Medulla oblongata (tissue), 1 donor: ENCODE measurements at regions not wholly inside any gene's neighbourhood (a gene's known extent, or its start where the extent isn't known, plus 50 kb on each side); places are given as distances from the start of the nearest gene placed in this dataset.
A peak's percentile ranks its signal among the peaks of the same experiment; 100 is the strongest.
"Not testable (repeated sequence)": the region's sequence is repeated elsewhere in the genome, so short reads cannot be mapped to it uniquely, and the experiment has no call there.

Experiments used
- DNase-seq: peaks from one replicate; pipeline ENCODE4 v3.0.0-alpha.2; 2015; ENCODE audit errors: extremely low spot score

- no peak for DNase-seq
Measured at GRCh38 chr11:130979386-130979972, 63.2 kb upstream of the SNX19 start.

- DNase-seq = no peak
Measured at GRCh38 chr11:130980071-130980862, 64.0 kb upstream of the SNX19 start.

GRCh38 chr11:130984241-130984640, 68.0 kb upstream of the SNX19 start:
- DNase-seq = not testable (repeated sequence)

- no peak for DNase-seq
Measured at GRCh38 chr11:130992788-130993187, 76.5 kb upstream of the SNX19 start.

GRCh38 chr11:130994043-130994442, 77.8 kb upstream of the SNX19 start:
- DNase-seq = no peak

- peak; percentile 54 for DNase-seq
Measured at GRCh38 chr11:130995266-130995665, 79.0 kb upstream of the SNX19 start.

- DNase-seq = no peak
Measured at GRCh38 chr11:130997278-130997677, 81.0 kb upstream of the SNX19 start.

GRCh38 chr11:130999086-130999485, 82.8 kb upstream of the SNX19 start:
- DNase-seq = no peak

- no peak for DNase-seq
Measured at GRCh38 chr11:130999992-131000770, 83.9 kb upstream of the SNX19 start.

GRCh38 chr11:131002145-131002544, 85.9 kb upstream of the SNX19 start:
- DNase-seq = no peak

- no peak for DNase-seq
Measured at GRCh38 chr11:131005829-131006228, 89.5 kb upstream of the SNX19 start.

- DNase-seq = peak; percentile 14
Measured at GRCh38 chr11:131025020-131025419, 108.7 kb upstream of the SNX19 start.

- DNase-seq = no peak
Measured at GRCh38 chr11:131025421-131026125, 109.3 kb upstream of the SNX19 start.

GRCh38 chr11:131027491-131027890, 111.2 kb upstream of the SNX19 start:
- DNase-seq = no peak

- no peak for DNase-seq
Measured at GRCh38 chr11:131033151-131033651, 116.9 kb upstream of the SNX19 start.

GRCh38 chr11:131036514-131036913, 120.2 kb upstream of the SNX19 start:
- DNase-seq = no peak

GRCh38 chr11:131037873-131038272, 121.6 kb upstream of the SNX19 start:
- no peak for DNase-seq

- DNase-seq = peak; percentile 26
Measured at GRCh38 chr11:131038597-131038996, 122.3 kb upstream of the SNX19 start.

GRCh38 chr11:131041331-131042040, 125.2 kb upstream of the SNX19 start:
- DNase-seq = no peak

GRCh38 chr11:131042041-131042390, 125.7 kb upstream of the SNX19 start:
- DNase-seq = no peak

- DNase-seq = no peak
Measured at GRCh38 chr11:131043251-131043650, 127.0 kb upstream of the SNX19 start.
